GM12878 (cell line): ENCODE measurements at regions not wholly inside any gene's neighbourhood (a gene's known extent, or its start where the extent isn't known, plus 50 kb on each side); places are given as distances from the start of the nearest gene placed in this dataset.

ENCODE experiments used
- ATAC-seq: fragments of 200-7000 bp; cut with Tn5 transposase; 3 replicates; pipeline ENCODE4 v1.9.1; 2020; ENCODE audit warnings: mild to moderate bottlenecking, moderate library complexity
- BruUV-seq: library from RNA; stranded (reverse); fragments of 400-500 nt; replicated peaks from 2 replicates; lab custom pipeline; 2021; lab: Mats Ljungman, UMichigan
- CTCF ChIA-PET: fragments of 300-600 bp; sonication (Branson Sonifier 250); formaldehyde crosslinking; extraction: SDS; loops from one replicate; lab custom pipeline; 2021; ENCODE audit warnings: inconsistent platforms; lab: Yijun Ruan, JAX
- POLR2A ChIA-PET: fragments of 350-600 bp; formaldehyde crosslinking; extraction: SDS; loops from one replicate; lab custom pipeline; 2021; ENCODE audit warnings: inconsistent platforms; lab: Charles Lee
- RAD21 ChIA-PET: fragments of 300-600 bp; sonication (Branson Sonifier 250); formaldehyde crosslinking; loops from one replicate; lab custom pipeline; 2023; ENCODE audit warnings: antibody characterized with exemption; ENCODE audit not compliant: unreplicated experiment; lab: Charles Lee
- SMC1A ChIA-PET: fragments of 300-600 bp; sonication (Branson Sonifier 250); formaldehyde crosslinking; loops from one replicate; lab custom pipeline; 2023; ENCODE audit not compliant: unreplicated experiment, uncharacterized antibody; lab: Charles Lee
- DNase-seq: peaks from one replicate; pipeline ENCODE4 v3.0.0-alpha.2; 2011; ENCODE audit warnings: low read depth, low spot score
- FAIRE-seq: peaks from 3 replicates; lab custom pipeline; 2011; peaks lifted over from hg19 to GRCh38; lab: Jason Lieb, UNC
- H2AFZ ChIP-seq: 2 replicates; pipeline ENCODE4 v1.6.0; 2011; ENCODE audit warnings: low read depth, low read length, control low read depth; ENCODE audit not compliant: control insufficient read depth
- H3K27ac ChIP-seq: 2 replicates; pipeline ENCODE4 v1.5.1; 2011; ENCODE audit warnings: control low read depth; ENCODE audit not compliant: control insufficient read depth, insufficient read depth
- H3K27me3 ChIP-seq, 2 experiments: replicated peaks in 1 of 2; 2 replicates each; pipeline versions ENCODE4 v1.6.0 to v1.6.1; 2011; ENCODE audit warnings: low read length in 1 of 2; ENCODE audit not compliant: control insufficient read depth in 2 of 2, insufficient read depth in 2 of 2
- H3K36me3 ChIP-seq, 2 experiments: 2 replicates each; pipeline ENCODE4 v1.5.1; 2011; ENCODE audit warnings: low read length in 1 of 2; ENCODE audit not compliant: control insufficient read depth in 2 of 2, insufficient read depth in 2 of 2
- H3K4me1 ChIP-seq: 2 replicates; pipeline ENCODE4 v1.6.1; 2011; ENCODE audit warnings: mild to moderate bottlenecking, low read length, moderate library complexity, mixed read lengths; ENCODE audit not compliant: control insufficient read depth, insufficient read depth
- H3K4me2 ChIP-seq: 2 replicates; pipeline ENCODE4 v1.6.0; 2011; ENCODE audit warnings: control low read depth; ENCODE audit not compliant: control insufficient read depth, insufficient read depth
- H3K4me3 ChIP-seq: fragments of 200-600 bp; sonication (generic); 2 replicates; pipeline ENCODE4 v1.5.1; 2016
- H3K79me2 ChIP-seq: 2 replicates; pipeline ENCODE4 v1.6.0; 2011; ENCODE audit warnings: low read length; ENCODE audit not compliant: control insufficient read depth, insufficient read depth
- H3K9ac ChIP-seq: 2 replicates; pipeline ENCODE4 v1.8.0; 2011; ENCODE audit warnings: low read length, control low read depth, mixed read lengths; ENCODE audit not compliant: control insufficient read depth, insufficient read depth
- H3K9me3 ChIP-seq: replicated peaks from 3 replicates; pipeline ENCODE4 v1.5.1; 2011; ENCODE audit warnings: mild to moderate bottlenecking, low read length; ENCODE audit not compliant: control insufficient read depth, insufficient read depth
- H4K20me1 ChIP-seq: 2 replicates; pipeline ENCODE4 v1.6.0; 2011; ENCODE audit not compliant: control insufficient read depth, insufficient read depth
- CBX3 ChIP-seq: fragments of 200-600 bp; sonication (generic); IDR thresholded peaks from 2 replicates; pipeline ENCODE4 v1.6.1; 2016; ENCODE audit warnings: low read depth, borderline replicate concordance
- KAT2A ChIP-seq: conservative IDR thresholded peaks from 2 replicates; pipeline ENCODE4 v1.6.1; 2011; ENCODE audit warnings: low read depth, low read length; ENCODE audit not compliant: control insufficient read depth
- NR2C1 ChIP-seq: fragments of 450-650 bp; IDR thresholded peaks from 2 replicates; pipeline ENCODE4 v1.6.1; 2017; ENCODE audit warnings: antibody characterized with exemption, mild to moderate bottlenecking, moderate library complexity
- PML ChIP-seq: IDR thresholded peaks from 2 replicates; pipeline ENCODE4 v1.6.1; 2012; ENCODE audit warnings: low read length, inconsistent platforms
- POLR2A ChIP-seq: IDR thresholded peaks from 2 replicates; pipeline ENCODE4 v1.6.1; 2011; ENCODE audit warnings: low read depth, mild to moderate bottlenecking, low read length
- RBBP5 ChIP-seq: fragments of 200-600 bp; sonication (generic); conservative IDR thresholded peaks from 2 replicates; pipeline ENCODE4 v1.6.1; 2016
- SPI1 ChIP-seq: IDR thresholded peaks from 2 replicates; pipeline ENCODE4 v1.6.1; 2011; ENCODE audit warnings: low read depth, mild to moderate bottlenecking, low read length, moderate library complexity, borderline replicate concordance; ENCODE audit not compliant: insufficient read depth
- STAT1 ChIP-seq: fragments of 450-650 bp; conservative IDR thresholded peaks from 2 replicates; pipeline ENCODE4 v1.6.1; 2014; ENCODE audit warnings: antibody characterized with exemption, mild to moderate bottlenecking
- WGBS: methylation state at CpG from one replicate; pipeline ENCODE4 v1.1.6; 2016; ENCODE audit warnings: low lambda C conversion rate; ENCODE audit not compliant: insufficient replicate concordance, insufficient coverage; ENCODE audit errors: missing lambda C conversion rate; 5-methylcytosine and 5-hydroxymethylcytosine counted together
- in situ Hi-C: fragments of 300-500 bp; cut with MboI; formaldehyde crosslinking; loops from 9 replicates; pipeline ENCODE4 v1.14.3; 2018; ENCODE audit warnings: mixed read lengths
- intact Hi-C: fragments of 100-400 bp; cut with micrococcal nuclease; formaldehyde crosslinking; loops from one replicate; pipeline ENCODE4 v1.14.2; 2022; ENCODE audit not compliant: unreplicated experiment
- TF ChIP-seq, protein P1 (sequence below): IDR thresholded peaks from 2 replicates; pipeline ENCODE4 v1.6.1; 2012; ENCODE audit warnings: low read length, inconsistent platforms
- TF ChIP-seq, protein P2 (sequence below): IDR thresholded peaks from 2 replicates; pipeline ENCODE4 v1.6.1; 2012; ENCODE audit warnings: low read depth, low read length, improper control_type of control experiment
- TF ChIP-seq, protein P3 (sequence below), 3 experiments: IDR thresholded peaks in 2 of 3; conservative IDR thresholded peaks in 1 of 3; 2 replicates each; pipeline ENCODE4 v1.5.1; 2011; ENCODE audit warnings: low read depth in 3 of 3, low read length in 3 of 3, mild to moderate bottlenecking in 3 of 3, control low read depth in 2 of 3, moderate library complexity in 2 of 3, inconsistent platforms in 1 of 3, mixed read lengths in 1 of 3; ENCODE audit not compliant: control insufficient read depth in 2 of 3, insufficient read depth in 1 of 3; ENCODE audit errors: extremely low read depth in 1 of 3

DNA sequence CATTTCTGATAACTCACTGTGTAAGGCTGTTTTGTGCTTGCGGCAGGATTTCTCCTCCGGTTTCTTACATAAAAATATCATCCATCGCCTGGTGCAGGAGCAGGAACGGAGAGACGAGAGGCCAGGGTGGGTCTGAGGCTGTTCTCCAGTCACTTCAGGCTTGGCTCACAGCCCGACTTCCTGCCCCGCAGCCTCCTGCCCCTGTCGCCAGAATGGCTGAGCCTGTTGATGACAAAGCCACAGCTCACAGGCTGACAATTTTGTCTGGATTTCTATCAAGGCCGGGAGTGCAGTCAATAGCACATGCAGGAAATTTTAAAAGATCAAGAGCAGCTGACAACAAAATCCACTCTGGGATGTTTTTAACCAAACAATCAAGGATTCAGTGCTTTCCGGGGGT lies 229.7 kb upstream of the ZNF32 start:
- ATAC-seq (no peak), FAIRE-seq (no peak), DNase-seq (no peak)
- H3K9ac ChIP-seq, result no peak overlapping the region
- H2AFZ ChIP-seq, result no peak overlapping the region
- no peaks in the 10 kb centered on the region for H4K20me1 ChIP-seq
- intact Hi-C loops, result no loop called here
- no TSS peak for BruUV-seq
- H3K4me2 ChIP-seq, result no peak overlapping the region
- no peak overlapping the region for H3K27ac ChIP-seq
- no peaks in the 10 kb centered on the region for H3K4me1 ChIP-seq
- no peak overlapping the region for H3K4me3 ChIP-seq
- no peaks in the 10 kb centered on the region for H3K36me3 ChIP-seq
- H3K9me3 ChIP-seq, result no peaks in the 10 kb centered on the region
- RAD21 ChIA-PET, result no interaction called here
- TF ChIP-seq, protein P1, sequence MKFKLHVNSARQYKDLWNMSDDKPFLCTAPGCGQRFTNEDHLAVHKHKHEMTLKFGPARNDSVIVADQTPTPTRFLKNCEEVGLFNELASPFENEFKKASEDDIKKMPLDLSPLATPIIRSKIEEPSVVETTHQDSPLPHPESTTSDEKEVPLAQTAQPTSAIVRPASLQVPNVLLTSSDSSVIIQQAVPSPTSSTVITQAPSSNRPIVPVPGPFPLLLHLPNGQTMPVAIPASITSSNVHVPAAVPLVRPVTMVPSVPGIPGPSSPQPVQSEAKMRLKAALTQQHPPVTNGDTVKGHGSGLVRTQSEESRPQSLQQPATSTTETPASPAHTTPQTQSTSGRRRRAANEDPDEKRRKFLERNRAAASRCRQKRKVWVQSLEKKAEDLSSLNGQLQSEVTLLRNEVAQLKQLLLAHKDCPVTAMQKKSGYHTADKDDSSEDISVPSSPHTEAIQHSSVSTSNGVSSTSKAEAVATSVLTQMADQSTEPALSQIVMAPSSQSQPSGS, result no peak
- TF ChIP-seq NR2C1 (no peak), STAT1 (no peak), PML (no peak), CBX3 (no peak), POLR2A (no peak), RBBP5 (no peak), SPI1 (no peak), KAT2A (no peak)
- TF ChIP-seq, protein P2, sequence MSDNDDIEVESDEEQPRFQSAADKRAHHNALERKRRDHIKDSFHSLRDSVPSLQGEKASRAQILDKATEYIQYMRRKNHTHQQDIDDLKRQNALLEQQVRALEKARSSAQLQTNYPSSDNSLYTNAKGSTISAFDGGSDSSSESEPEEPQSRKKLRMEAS, result no peak
- TF ChIP-seq, protein P3, sequence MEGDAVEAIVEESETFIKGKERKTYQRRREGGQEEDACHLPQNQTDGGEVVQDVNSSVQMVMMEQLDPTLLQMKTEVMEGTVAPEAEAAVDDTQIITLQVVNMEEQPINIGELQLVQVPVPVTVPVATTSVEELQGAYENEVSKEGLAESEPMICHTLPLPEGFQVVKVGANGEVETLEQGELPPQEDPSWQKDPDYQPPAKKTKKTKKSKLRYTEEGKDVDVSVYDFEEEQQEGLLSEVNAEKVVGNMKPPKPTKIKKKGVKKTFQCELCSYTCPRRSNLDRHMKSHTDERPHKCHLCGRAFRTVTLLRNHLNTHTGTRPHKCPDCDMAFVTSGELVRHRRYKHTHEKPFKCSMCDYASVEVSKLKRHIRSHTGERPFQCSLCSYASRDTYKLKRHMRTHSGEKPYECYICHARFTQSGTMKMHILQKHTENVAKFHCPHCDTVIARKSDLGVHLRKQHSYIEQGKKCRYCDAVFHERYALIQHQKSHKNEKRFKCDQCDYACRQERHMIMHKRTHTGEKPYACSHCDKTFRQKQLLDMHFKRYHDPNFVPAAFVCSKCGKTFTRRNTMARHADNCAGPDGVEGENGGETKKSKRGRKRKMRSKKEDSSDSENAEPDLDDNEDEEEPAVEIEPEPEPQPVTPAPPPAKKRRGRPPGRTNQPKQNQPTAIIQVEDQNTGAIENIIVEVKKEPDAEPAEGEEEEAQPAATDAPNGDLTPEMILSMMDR (IDR thresholded peaks at IDR 0.05 in 2 of 3, conservative IDR thresholded peaks at IDR 0.05 in 1 of 3; ENCODE audit: control insufficient read depth in 2 of 3, extremely low read depth in 1 of 3, insufficient read depth in 1 of 3, low read depth in 3 of 3, low read length in 3 of 3), result no peak
- in situ Hi-C loops, result no loop called here
- 26% methylated on average over 10 of the region's 10 CpGs for WGBS
- POLR2A ChIA-PET, result no interaction called here
- CTCF ChIA-PET, result no interaction called here
- H3K27me3 ChIP-seq, result no peaks in the 10 kb centered on the region; a peak in 3 of 4 replicates
- no peaks in the 10 kb centered on the region for H3K79me2 ChIP-seq
- SMC1A ChIA-PET, result no interaction called here
